ENCODE measurements at regions not wholly inside any gene's neighbourhood (a gene's known extent, or its start where the extent isn't known, plus 50 kb on each side); places are given as distances from the start of the nearest gene placed in this dataset.
A peak's percentile ranks its signal among the peaks of the same experiment; 100 is the strongest.

DNA sequence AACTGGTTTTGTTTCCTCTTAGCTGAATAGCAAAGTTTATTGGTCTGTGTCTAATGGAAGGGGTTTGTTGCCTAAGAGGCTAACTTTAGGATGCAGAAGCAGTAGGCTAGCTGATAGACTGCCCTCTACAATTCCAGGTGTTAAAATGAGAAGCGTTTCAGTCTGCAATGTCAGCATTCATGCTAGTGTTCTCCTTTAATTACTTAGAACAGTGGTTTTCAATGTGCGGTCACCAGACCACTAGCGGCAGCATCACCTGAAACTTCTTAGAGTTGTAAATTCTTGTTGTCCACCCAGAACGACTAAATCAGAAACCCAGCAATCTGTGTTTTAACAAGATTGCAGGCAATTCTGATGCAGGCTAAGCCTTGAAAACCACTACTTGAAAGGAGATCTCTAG lies 392.9 kb downstream of the IPMK start:
- no peaks in the 10 kb centered on the region for H3K36me3 Mint-ChIP-seq (ENCODE audit: unreplicated experiment)
- no peaks in the 10 kb centered on the region for H3K4me1 Mint-ChIP-seq (ENCODE audit: unreplicated experiment)
- DNase-seq (ENCODE audit: extremely low spot score, unreplicated experiment): no peak
- H3K9me3 Mint-ChIP-seq (ENCODE audit: unreplicated experiment): peaks cover 3% of the 10 kb centered on the region
- H3K27ac Mint-ChIP-seq (ENCODE audit: unreplicated experiment): no peak overlapping the region
- TF ChIP-seq, protein P1, sequence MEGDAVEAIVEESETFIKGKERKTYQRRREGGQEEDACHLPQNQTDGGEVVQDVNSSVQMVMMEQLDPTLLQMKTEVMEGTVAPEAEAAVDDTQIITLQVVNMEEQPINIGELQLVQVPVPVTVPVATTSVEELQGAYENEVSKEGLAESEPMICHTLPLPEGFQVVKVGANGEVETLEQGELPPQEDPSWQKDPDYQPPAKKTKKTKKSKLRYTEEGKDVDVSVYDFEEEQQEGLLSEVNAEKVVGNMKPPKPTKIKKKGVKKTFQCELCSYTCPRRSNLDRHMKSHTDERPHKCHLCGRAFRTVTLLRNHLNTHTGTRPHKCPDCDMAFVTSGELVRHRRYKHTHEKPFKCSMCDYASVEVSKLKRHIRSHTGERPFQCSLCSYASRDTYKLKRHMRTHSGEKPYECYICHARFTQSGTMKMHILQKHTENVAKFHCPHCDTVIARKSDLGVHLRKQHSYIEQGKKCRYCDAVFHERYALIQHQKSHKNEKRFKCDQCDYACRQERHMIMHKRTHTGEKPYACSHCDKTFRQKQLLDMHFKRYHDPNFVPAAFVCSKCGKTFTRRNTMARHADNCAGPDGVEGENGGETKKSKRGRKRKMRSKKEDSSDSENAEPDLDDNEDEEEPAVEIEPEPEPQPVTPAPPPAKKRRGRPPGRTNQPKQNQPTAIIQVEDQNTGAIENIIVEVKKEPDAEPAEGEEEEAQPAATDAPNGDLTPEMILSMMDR (IDR thresholded peaks at IDR 0.05): no peak
- H3K4me3 Mint-ChIP-seq (ENCODE audit: unreplicated experiment): no peak overlapping the region
- peaks cover 52% of the 10 kb centered on the region for H3K27me3 Mint-ChIP-seq (ENCODE audit: unreplicated experiment)

DNA sequence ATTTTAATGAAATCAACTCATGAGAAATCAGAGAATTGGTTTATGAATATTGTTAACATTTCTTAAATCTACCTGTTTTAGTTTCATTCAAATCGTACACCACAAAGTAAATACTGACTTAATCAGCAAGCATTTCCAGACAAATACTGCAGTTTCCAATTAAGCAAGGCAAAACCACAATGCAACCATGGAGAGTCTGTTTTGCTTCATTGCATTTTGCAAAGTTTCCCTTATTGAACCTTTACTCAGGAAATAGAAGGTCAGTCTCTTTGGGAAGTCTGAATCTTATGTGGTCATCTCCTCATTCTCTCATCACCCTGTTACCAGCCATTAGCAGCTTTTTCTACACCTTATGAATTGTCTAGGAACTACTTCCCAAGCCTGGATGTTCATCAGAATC lies 400.5 kb downstream of the IPMK start:
- no peaks in the 10 kb centered on the region for H3K4me1 Mint-ChIP-seq (ENCODE audit: unreplicated experiment)
- no peak overlapping the region for H3K27ac Mint-ChIP-seq (ENCODE audit: unreplicated experiment)
- H3K9me3 Mint-ChIP-seq (ENCODE audit: unreplicated experiment): peaks cover 4% of the 10 kb centered on the region
- no peak for DNase-seq (ENCODE audit: extremely low spot score, unreplicated experiment)
- TF ChIP-seq, protein P1 (IDR thresholded peaks at IDR 0.05): no peak
- no peak overlapping the region for H3K4me3 Mint-ChIP-seq (ENCODE audit: unreplicated experiment)
- H3K27me3 Mint-ChIP-seq (ENCODE audit: unreplicated experiment): peaks cover 70% of the 10 kb centered on the region
- no peaks in the 10 kb centered on the region for H3K36me3 Mint-ChIP-seq (ENCODE audit: unreplicated experiment)

DNA sequence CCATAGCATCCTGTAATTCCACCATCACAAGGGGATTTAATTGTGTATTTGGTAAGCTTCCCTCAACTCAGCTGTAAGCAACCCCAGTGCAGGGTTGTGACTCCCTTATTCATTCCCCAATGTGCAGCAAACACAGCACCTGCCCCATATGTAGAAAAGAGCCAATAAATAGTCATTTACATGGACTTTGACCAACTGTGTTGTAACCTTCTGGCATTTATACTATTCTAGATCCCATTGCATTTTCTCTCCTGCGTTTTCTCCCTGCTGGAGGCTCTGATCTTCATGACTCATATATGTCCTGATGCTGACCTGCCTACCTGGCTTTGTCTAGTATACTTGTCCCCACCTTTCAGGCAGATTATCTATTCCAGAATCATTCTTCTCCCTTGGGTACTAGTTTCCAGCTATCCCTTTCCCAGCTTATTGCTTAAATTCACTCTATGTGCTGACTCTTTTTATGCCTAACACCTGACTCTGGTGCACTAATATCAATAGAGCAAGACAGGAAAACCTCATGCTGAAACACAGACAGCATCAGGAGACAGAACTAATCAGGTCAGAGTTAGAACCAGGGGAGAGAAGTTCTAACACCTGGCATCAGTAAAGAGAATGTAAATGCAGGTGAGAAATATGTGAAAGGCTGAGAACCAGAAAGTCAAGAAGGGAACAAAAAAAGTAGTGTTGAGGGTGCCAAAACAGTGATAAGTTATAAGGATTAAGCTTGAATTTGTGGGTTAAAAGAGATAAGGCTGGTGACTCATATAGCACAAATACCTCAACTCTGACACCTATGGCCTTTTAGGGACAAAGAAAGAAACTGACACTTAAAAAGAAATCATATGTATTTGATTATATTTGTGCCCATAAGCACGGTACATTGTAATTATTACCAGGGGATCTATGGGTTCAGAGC lies 402.7 kb downstream of the IPMK start:
- H3K36me3 Mint-ChIP-seq (ENCODE audit: unreplicated experiment): no peaks in the 10 kb centered on the region
- H3K27me3 Mint-ChIP-seq (ENCODE audit: unreplicated experiment): peaks cover 77% of the 10 kb centered on the region
- H3K27ac Mint-ChIP-seq (ENCODE audit: unreplicated experiment): no peak overlapping the region
- no peaks in the 10 kb centered on the region for H3K4me1 Mint-ChIP-seq (ENCODE audit: unreplicated experiment)
- no peak overlapping the region for H3K4me3 Mint-ChIP-seq (ENCODE audit: unreplicated experiment)
- TF ChIP-seq, protein P1 (IDR thresholded peaks at IDR 0.05): no peak
- no peak for DNase-seq (ENCODE audit: extremely low spot score, unreplicated experiment)
- peaks cover 4% of the 10 kb centered on the region for H3K9me3 Mint-ChIP-seq (ENCODE audit: unreplicated experiment)

DNA sequence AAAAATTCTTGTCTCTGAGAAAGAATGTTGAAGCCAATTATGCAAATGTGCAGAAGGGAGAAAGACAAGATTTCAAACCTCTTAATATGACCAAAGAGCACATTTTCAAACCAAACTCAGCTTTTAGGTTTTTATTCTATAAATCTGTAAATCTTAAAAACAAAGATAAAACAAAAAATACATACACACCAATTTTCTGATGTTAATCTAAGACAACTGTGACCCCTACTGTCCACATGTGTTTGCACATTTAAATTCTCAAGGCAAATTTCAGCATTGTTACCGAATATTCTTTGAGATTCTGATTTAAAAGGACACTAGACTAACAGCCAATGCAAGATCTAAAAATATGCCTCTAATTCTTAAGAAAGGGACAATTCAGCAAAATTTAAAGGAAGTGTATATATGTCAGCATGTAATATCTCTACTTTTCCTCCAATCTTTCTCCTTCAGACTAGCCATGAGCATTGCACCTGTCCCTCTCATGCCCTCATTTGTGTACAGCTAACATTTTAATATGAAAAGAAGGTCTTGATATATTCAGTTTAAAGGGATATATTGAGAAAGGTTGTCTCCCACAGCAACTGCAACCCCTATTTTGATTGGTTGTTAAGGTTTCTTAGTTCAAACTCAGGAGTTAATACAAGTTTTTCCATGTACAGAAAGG lies 417.9 kb downstream of the IPMK start:
- TF ChIP-seq, protein P1 (IDR thresholded peaks at IDR 0.05): peak; percentile 68
- Mint-ChIP-seq H3K27me3 (ENCODE audit: unreplicated experiment) (peaks cover 39% of the 10 kb centered on the region), H3K36me3 (ENCODE audit: unreplicated experiment) (no peaks in the 10 kb centered on the region), H3K27ac (ENCODE audit: unreplicated experiment) (no peak overlapping the region), H3K9me3 (ENCODE audit: unreplicated experiment) (no peaks in the 10 kb centered on the region), H3K4me3 (ENCODE audit: unreplicated experiment) (no peak overlapping the region), H3K4me1 (ENCODE audit: unreplicated experiment) (peaks cover 2% of the 10 kb centered on the region)
- no peak for DNase-seq (ENCODE audit: extremely low spot score, unreplicated experiment)

Measured in osteocyte (in vitro differentiated cells).